ENCODE measurements at regions not wholly inside any gene's neighbourhood (a gene's known extent, or its start where the extent isn't known, plus 50 kb on each side); places are given as distances from the start of the nearest gene placed in this dataset.

- no peaks in the 10 kb centered on the region for H3K4me1 ChIP-seq (ENCODE audit: insufficient read depth, low read length, poor library complexity, severe bottlenecking)
- H3K9me3 ChIP-seq (ENCODE audit: low read length) = no peaks in the 10 kb centered on the region
- CTCF ChIA-PET (ENCODE audit: unreplicated experiment) = no interaction called here
- H3K9me2 ChIP-seq (ENCODE audit: insufficient read depth, low read length) = no peaks in the 10 kb centered on the region
- H4K20me1 ChIP-seq (ENCODE audit: insufficient read depth, low read length) = no peaks in the 10 kb centered on the region
- no peak overlapping the region for H3K4me3 ChIP-seq (ENCODE audit: low read depth, low read length, poor library complexity, severe bottlenecking)
- BruUV-seq (replicated peaks) = no TSS peak
- H3K27ac ChIP-seq (ENCODE audit: low read depth, low read length, poor library complexity, severe bottlenecking) = no peak overlapping the region
- POLR2A ChIA-PET = interaction anchor here (1.2 kb wide), 1 partner anchor 253 kb away, joined by 5 read pairs; no protein-coding TSS in a partner anchor
- no peaks in the 10 kb centered on the region for H3K79me2 ChIP-seq (ENCODE audit: insufficient read depth, low read depth, low read length)
- DNase-seq (ENCODE audit: low spot score) = no peak
- TF ChIP-seq EZH2phosphoT487 (IDR thresholded peaks at IDR 0.05; ENCODE audit: borderline replicate concordance, low read depth, low read length) (no peak), CTCF (conservative IDR thresholded peaks at IDR 0.05; ENCODE audit: low read length) (no peak)
- H3K36me3 ChIP-seq (ENCODE audit: insufficient read depth, low read length) = no peaks in the 10 kb centered on the region
- intact Hi-C loops (cut with micrococcal nuclease; ENCODE audit: unreplicated experiment) = no loop called here
- H3K4me2 ChIP-seq (ENCODE audit: low read length) = no peak overlapping the region
- no peak overlapping the region for H2AFZ ChIP-seq (ENCODE audit: low read length)
These were observed 595.6 kb downstream of the CAAP1 start for GRCh38 chr9:26296910-26297572.

GRCh38 chr9:26292943-26293342 is 599.7 kb downstream of the CAAP1 start:
- TF ChIP-seq CTCF (conservative IDR thresholded peaks at IDR 0.05; ENCODE audit: low read length) = no peak
- TF ChIP-seq EZH2phosphoT487 (IDR thresholded peaks at IDR 0.05; ENCODE audit: borderline replicate concordance, low read depth, low read length) = no peak
- Histone ChIP-seq H3K36me3 (ENCODE audit: insufficient read depth, low read length) (no peaks in the 10 kb centered on the region), H3K9me2 (ENCODE audit: insufficient read depth, low read length) (no peaks in the 10 kb centered on the region), H3K4me2 (ENCODE audit: low read length) (no peak overlapping the region), H2AFZ (ENCODE audit: low read length) (no peak overlapping the region), H3K4me1 (ENCODE audit: insufficient read depth, low read length, poor library complexity, severe bottlenecking) (no peaks in the 10 kb centered on the region), H3K27ac (ENCODE audit: low read depth, low read length, poor library complexity, severe bottlenecking) (no peak overlapping the region), H3K79me2 (ENCODE audit: insufficient read depth, low read depth, low read length) (no peaks in the 10 kb centered on the region), H3K9me3 (ENCODE audit: low read length) (no peaks in the 10 kb centered on the region), H4K20me1 (ENCODE audit: insufficient read depth, low read length) (no peaks in the 10 kb centered on the region), H3K4me3 (ENCODE audit: low read depth, low read length, poor library complexity, severe bottlenecking) (no peak overlapping the region)
- intact Hi-C loops (cut with micrococcal nuclease; ENCODE audit: unreplicated experiment) = no loop called here
- no TSS peak for BruUV-seq (replicated peaks)
- POLR2A ChIA-PET = no interaction called here
- CTCF ChIA-PET (ENCODE audit: unreplicated experiment) = no interaction called here
- DNase-seq (ENCODE audit: low spot score) = no peak

- no peaks in the 10 kb centered on the region for H3K9me3 ChIP-seq (ENCODE audit: low read length)
- ChIA-PET POLR2A (interaction anchor here (0.6 kb wide), 2 partner anchors 183 to 1284 kb away, joined by 3 read pairs; no protein-coding TSS in a partner anchor), CTCF (ENCODE audit: unreplicated experiment) (no interaction called here)
- H4K20me1 ChIP-seq (ENCODE audit: insufficient read depth, low read length) = no peaks in the 10 kb centered on the region
- H3K79me2 ChIP-seq (ENCODE audit: insufficient read depth, low read depth, low read length) = no peaks in the 10 kb centered on the region
- no TSS peak for BruUV-seq (replicated peaks)
- DNase-seq (ENCODE audit: low spot score) = no peak
- H3K27ac ChIP-seq (ENCODE audit: low read depth, low read length, poor library complexity, severe bottlenecking) = no peak overlapping the region
- H2AFZ ChIP-seq (ENCODE audit: low read length) = no peak overlapping the region
- H3K4me1 ChIP-seq (ENCODE audit: insufficient read depth, low read length, poor library complexity, severe bottlenecking) = no peaks in the 10 kb centered on the region
- no peak overlapping the region for H3K4me3 ChIP-seq (ENCODE audit: low read depth, low read length, poor library complexity, severe bottlenecking)
- intact Hi-C loops (cut with micrococcal nuclease; ENCODE audit: unreplicated experiment) = no loop called here
- H3K36me3 ChIP-seq (ENCODE audit: insufficient read depth, low read length) = no peaks in the 10 kb centered on the region
- no peak overlapping the region for H3K4me2 ChIP-seq (ENCODE audit: low read length)
- no peaks in the 10 kb centered on the region for H3K9me2 ChIP-seq (ENCODE audit: insufficient read depth, low read length)
- no peak for TF ChIP-seq CTCF (conservative IDR thresholded peaks at IDR 0.05; ENCODE audit: low read length)
- TF ChIP-seq EZH2phosphoT487 (IDR thresholded peaks at IDR 0.05; ENCODE audit: borderline replicate concordance, low read depth, low read length) = no peak
These were observed 593.4 kb upstream of the TUSC1 start for GRCh38 chr9:26271495-26272122.

Data from OCI-LY7 (cell line).